Glomerular visceral epithelial cell (primary cell): ENCODE measurements at regions not wholly inside any gene's neighbourhood (a gene's known extent, or its start where the extent isn't known, plus 50 kb on each side); places are given as distances from the start of the nearest gene placed in this dataset.

Experiments
- DNase-seq: peaks from one replicate; pipeline ENCODE4 v3.0.0-alpha.2; 2016; ENCODE audit errors: extremely low spot score

GRCh38 chr9:16131264-16131663 is 578.4 kb downstream of the CCDC171 start:
- DNase-seq, result peak; percentile 50

- DNase-seq, result no peak
Measured at GRCh38 chr9:16132513-16132912, 579.7 kb downstream of the CCDC171 start.

- no peak for DNase-seq
Measured at GRCh38 chr9:16133032-16133431, 580.2 kb downstream of the CCDC171 start.

GRCh38 chr9:16133556-16134227 is 580.8 kb downstream of the CCDC171 start:
- DNase-seq, result peak; percentile 93

- DNase-seq, result no peak
Measured at GRCh38 chr9:16134351-16134750, 581.5 kb downstream of the CCDC171 start.

GRCh38 chr9:16135968-16136367 is 583.1 kb downstream of the CCDC171 start:
- DNase-seq, result no peak

GRCh38 chr9:16136451-16136850 is 583.6 kb downstream of the CCDC171 start:
- no peak for DNase-seq

- DNase-seq, result peak; percentile 83
Measured at GRCh38 chr9:16136961-16137360, 584.1 kb downstream of the CCDC171 start.

- DNase-seq, result peak; percentile 77
Measured at GRCh38 chr9:16138561-16139491, 586.0 kb downstream of the CCDC171 start.

- no peak for DNase-seq
Measured at GRCh38 chr9:16139774-16140173, 586.9 kb downstream of the CCDC171 start.

GRCh38 chr9:16143310-16143709 is 590.5 kb downstream of the CCDC171 start:
- no peak for DNase-seq

GRCh38 chr9:16143947-16144890 is 591.4 kb downstream of the CCDC171 start:
- DNase-seq, result peak; percentile 93

GRCh38 chr9:16145196-16145950 is 592.5 kb downstream of the CCDC171 start:
- DNase-seq, result no peak

- DNase-seq, result no peak
Measured at GRCh38 chr9:16147726-16148125, 594.9 kb downstream of the CCDC171 start.

- DNase-seq, result no peak
Measured at GRCh38 chr9:16150501-16150900, 597.7 kb downstream of the CCDC171 start.

- DNase-seq, result no peak
Measured at GRCh38 chr9:16150938-16151650, 598.3 kb downstream of the CCDC171 start.

- DNase-seq, result no peak
Measured at GRCh38 chr9:16152276-16153101, 599.6 kb downstream of the CCDC171 start.

GRCh38 chr9:16153221-16153620 is 600.4 kb downstream of the CCDC171 start:
- no peak for DNase-seq

- DNase-seq, result no peak
Measured at GRCh38 chr9:16153741-16154140, 600.9 kb downstream of the CCDC171 start.
